Brain microvascular endothelial cell (primary cell): ENCODE measurements at regions not wholly inside any gene's neighbourhood (a gene's known extent, or its start where the extent isn't known, plus 50 kb on each side); places are given as distances from the start of the nearest gene placed in this dataset.
A peak's percentile ranks its signal among the peaks of the same experiment; 100 is the strongest.

Source experiments
- DNase-seq: peaks from one replicate; pipeline ENCODE4 v3.0.0-alpha.2; 2020
- H3K27ac ChIP-seq: fragments of 250-450 bp; sonication (Bioruptor Pico); 2 replicates; pipeline ENCODE4 v1.5.1; 2020; ENCODE audit warnings: mild to moderate bottlenecking, moderate library complexity
- H3K27me3 ChIP-seq: fragments of 250-450 bp; sonication (Bioruptor Pico); replicated peaks from 2 replicates; pipeline ENCODE4 v1.5.1; 2020; ENCODE audit warnings: mild to moderate bottlenecking
- H3K36me3 ChIP-seq: fragments of 250-450 bp; sonication (Bioruptor Pico); replicated peaks from 2 replicates; pipeline ENCODE4 v1.5.1; 2020; ENCODE audit warnings: mild to moderate bottlenecking
- H3K4me3 ChIP-seq: 2 replicates; pipeline ENCODE4 v1.5.1; 2011; ENCODE audit warnings: low read depth, mild to moderate bottlenecking, control low read depth, low read length, moderate library complexity
- CTCF ChIP-seq: IDR thresholded peaks from 2 replicates; pipeline ENCODE4 v1.5.1; 2011; ENCODE audit warnings: low read depth, mild to moderate bottlenecking, moderate library complexity, low read length, control low read depth, inconsistent platforms; ENCODE audit errors: missing control alignments
- in situ Hi-C: cut with HindIII; loops from 2 replicates; pipeline ENCODE4 v1.10.0; 2017; ENCODE audit warnings: low sequenced_read_pairs, low pct_ligation_motif_present

GRCh38 chr2:12106440-12107080 lies 360.1 kb downstream of the LPIN1 start:
- DNase-seq: peak; percentile 99
- no peak overlapping the region for H3K4me3 ChIP-seq
- in situ Hi-C loops: no loop called here
- H3K27me3 ChIP-seq: no peaks in the 10 kb centered on the region
- H3K36me3 ChIP-seq: no peaks in the 10 kb centered on the region
- H3K27ac ChIP-seq: peak overlapping the region; percentile 18
- peak; percentile 1 for TF ChIP-seq CTCF

GRCh38 chr2:12107321-12107720 lies 360.9 kb downstream of the LPIN1 start:
- no peak for DNase-seq
- Histone ChIP-seq H3K27ac (no peak overlapping the region), H3K36me3 (no peaks in the 10 kb centered on the region), H3K27me3 (no peaks in the 10 kb centered on the region), H3K4me3 (no peak overlapping the region)
- no peak for TF ChIP-seq CTCF
- in situ Hi-C loops: no loop called here

- Histone ChIP-seq H3K27ac (no peak overlapping the region), H3K4me3 (no peak overlapping the region), H3K36me3 (no peaks in the 10 kb centered on the region), H3K27me3 (no peaks in the 10 kb centered on the region)
- in situ Hi-C loops: no loop called here
- no peak for TF ChIP-seq CTCF
- peak; percentile 7 for DNase-seq
These were observed 361.5 kb downstream of the LPIN1 start for GRCh38 chr2:12107939-12108338.

GRCh38 chr2:12109363-12110017 lies 363.1 kb downstream of the LPIN1 start:
- TF ChIP-seq CTCF: no peak
- H3K4me3 ChIP-seq: no peak overlapping the region
- H3K27ac ChIP-seq: no peak overlapping the region
- no peaks in the 10 kb centered on the region for H3K27me3 ChIP-seq
- H3K36me3 ChIP-seq: no peaks in the 10 kb centered on the region
- DNase-seq: no peak
- in situ Hi-C loops: no loop called here

- no peak for TF ChIP-seq CTCF
- Histone ChIP-seq H3K27ac (no peak overlapping the region), H3K27me3 (no peaks in the 10 kb centered on the region), H3K36me3 (no peaks in the 10 kb centered on the region), H3K4me3 (no peak overlapping the region)
- no peak for DNase-seq
- in situ Hi-C loops: no loop called here
These were observed 363.6 kb downstream of the LPIN1 start for GRCh38 chr2:12110074-12110473.
